HG02588 (cell line): ENCODE measurements at regions not wholly inside any gene's neighbourhood (a gene's known extent, or its start where the extent isn't known, plus 50 kb on each side); places are given as distances from the start of the nearest gene placed in this dataset.
"Not testable (repeated sequence)": the region's sequence is repeated elsewhere in the genome, so short reads cannot be mapped to it uniquely, and the experiment has no call there.

Experiments used
- ATAC-seq: cut with Tn5 transposase; IDR thresholded peaks from one replicate; pipeline ENCODE4 v1.9.1; 2021; ENCODE audit warnings: mild to moderate bottlenecking, moderate library complexity; ENCODE audit not compliant: unreplicated experiment

DNA sequence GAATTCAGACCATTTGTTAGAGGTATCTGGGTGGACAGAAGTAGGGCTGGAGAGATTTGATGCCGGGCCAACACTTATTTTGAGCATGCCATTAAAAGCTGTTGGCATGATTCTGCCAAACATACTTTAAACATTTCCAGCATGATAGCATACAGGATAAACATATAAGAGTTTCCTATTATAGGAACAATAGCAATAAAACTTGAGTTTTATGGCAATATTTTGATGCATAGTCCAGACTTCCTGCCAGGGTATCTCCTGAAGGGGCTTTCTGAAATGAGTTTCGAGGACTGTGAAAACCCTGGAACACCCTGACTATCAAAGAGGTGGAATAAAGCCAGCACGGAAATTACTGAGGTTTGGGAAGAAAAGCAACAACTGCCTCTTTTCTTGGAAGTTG is 1398.0 kb upstream of the NXPH2 start:
- no peak for ATAC-seq

DNA sequence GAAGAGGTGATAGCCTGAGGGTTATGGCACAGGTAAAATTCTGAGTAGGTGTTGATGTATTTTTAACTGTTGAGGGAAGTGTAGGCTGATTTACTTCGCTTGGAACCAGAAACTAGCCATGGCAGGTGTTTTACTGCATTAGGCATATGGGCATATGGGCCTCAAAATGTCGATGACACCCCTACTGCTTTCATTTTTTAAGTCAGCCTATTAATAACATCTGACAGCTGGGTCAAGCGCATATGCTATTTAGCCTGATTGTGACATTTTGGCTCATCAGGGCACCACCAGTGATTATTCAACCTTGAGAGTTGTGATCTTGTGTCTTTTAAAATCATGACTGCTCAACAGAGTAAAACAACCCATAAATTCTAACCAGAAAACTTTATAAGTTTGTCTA is 1396.9 kb upstream of the NXPH2 start:
- no peak for ATAC-seq

DNA sequence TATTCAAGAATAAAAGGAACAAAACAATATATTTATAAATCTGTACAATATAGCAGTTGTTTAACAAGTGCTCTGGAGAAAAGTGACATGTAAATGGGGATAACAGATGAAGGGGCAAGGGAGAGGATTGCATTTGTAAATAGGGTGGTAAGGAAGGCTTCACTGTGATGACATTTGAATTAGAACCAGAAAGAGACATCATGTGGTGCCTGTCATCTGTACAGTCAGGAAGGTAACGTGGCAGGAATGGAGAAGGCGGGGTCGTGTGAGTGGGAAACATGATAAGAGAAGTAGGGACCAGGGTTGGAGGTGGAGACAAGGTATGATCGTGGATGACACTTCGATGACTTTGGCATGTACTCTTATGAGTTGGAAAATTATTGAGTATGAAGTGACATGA is 1393.6 kb upstream of the NXPH2 start:
- no peak for ATAC-seq

DNA sequence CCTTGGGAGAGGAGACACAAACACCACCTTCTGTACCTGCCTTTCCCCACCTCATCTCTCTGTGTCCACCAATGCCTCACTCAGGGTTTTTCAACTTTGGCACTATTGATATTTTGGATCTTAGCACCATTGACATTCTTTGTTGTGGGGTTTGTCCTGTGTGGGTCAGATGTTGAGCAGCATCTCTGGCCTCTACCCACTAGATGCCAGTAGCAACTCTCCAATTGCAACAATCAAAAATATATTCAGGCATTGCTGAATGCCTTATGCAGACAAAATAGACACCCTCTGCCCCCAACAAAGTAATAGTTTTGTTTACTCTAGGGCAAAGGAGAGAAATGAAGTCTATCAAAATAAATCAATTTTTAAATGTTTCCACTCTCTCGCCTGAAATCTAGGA is 1384.3 kb upstream of the NXPH2 start:
- ATAC-seq, result no peak

DNA sequence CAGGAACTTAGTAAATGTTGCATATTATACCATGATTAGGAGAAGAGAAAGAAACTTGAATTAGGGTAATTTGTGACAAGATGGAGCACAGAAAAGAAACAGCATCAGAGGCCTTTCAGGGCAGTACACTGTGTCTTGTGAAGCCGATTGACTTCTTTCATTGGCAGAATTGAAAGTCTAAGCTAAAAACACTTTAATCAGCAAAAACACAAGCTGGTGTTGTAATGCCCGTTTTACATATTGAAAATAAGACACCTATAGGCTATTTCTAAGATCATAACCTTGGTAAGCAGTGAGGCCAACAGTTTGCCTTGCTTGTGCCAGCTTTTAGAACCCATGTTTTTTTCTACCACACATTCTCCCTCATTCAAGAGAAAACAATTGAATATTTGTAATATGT is 1378.1 kb upstream of the NXPH2 start:
- no peak for ATAC-seq

DNA sequence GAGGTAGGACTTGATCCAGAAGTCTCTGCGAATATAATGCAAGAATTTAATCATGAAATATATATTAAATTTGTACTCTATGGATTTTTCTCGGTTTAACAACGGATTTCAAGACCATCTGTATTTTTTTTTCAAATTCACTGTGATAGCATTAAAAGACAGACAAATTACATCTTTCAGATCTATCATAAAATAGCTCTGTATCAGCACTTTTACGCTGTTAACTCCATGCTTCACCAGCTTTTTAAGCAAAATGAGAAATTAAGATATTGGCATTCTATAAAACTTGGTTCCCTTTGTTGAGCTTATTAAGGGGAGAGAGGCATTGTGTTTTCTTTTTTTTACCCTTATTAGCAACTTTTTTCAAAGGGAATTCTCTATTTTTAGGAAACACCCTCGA is 1377.6 kb upstream of the NXPH2 start:
- ATAC-seq, result no peak

DNA sequence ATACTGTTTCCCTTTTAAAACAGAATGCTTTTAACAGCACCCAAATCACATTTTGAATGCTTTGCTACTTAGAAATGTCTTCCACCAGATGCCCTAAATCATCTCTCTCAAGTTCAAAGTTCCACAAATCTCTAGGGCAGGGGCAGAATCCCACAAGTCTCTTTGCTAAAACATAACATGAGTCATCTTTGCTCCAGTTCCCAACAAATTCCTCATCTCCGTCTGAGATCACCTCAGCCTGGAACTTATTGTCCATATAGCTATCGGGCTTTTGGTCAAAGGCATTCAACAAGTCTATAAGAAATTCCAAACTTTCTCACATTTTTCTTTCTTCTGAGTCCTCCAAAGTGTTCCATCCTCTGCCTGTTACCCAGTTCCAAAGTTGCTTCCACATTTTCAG is 1374.5 kb upstream of the NXPH2 start:
- ATAC-seq, result no peak

DNA sequence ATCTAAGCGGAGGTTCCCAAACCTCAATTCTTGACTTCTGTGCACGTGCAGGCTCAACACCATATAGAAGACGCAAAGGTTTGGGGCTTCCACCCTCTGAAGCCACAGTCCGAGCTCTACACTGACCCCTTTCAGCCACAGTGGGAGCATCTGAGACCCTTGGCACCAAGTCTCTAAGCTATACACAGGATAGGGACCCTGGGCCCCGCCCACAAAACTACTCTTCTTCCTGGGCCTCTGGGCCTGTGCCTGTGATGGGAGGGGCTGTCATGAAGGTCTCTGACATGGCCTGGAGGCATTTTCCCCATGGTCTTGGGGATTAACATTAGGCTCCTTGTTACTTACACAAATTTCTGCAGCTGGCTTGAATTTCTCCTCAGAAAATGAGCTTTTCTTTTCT is 1374.1 kb upstream of the NXPH2 start:
- no peak for ATAC-seq

DNA sequence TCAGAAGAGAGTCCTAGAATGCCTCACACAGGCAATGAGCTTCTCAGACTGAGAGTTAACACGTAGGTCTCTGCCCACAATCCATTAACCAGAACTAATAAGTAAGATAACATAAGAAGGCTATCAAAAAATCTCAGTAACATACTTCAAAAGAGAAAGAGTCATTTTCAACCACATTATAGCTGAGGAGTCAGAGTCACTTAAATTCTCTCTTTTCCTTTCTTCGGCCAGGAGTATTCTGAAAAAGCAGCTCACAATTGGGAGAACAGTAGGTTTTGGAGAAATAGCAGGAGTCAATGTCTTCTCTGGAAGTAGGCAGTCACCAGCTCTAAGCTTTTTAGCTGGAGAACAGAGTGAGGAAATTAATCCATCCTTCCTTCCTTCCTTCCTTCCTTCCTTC is 1364.4 kb upstream of the NXPH2 start:
- no peak for ATAC-seq

DNA sequence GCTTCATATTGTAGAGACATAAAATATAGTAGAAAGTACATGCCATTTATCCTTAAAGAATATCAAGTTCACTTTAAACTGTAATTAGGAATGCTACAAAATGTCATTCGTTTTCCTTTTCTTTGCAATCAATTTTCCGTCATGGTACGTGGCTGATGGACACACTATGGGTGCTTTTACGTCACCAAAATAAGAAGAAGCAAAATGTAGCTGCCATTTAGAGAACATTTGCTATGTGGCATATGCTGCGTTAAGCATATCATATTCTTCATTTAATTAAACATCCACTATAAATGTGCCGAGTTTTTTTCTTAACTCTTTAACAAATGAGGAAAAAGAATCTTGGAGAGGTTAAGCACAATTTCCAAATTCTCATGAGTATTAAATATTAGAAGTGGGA is 1358.5 kb upstream of the NXPH2 start:
- ATAC-seq, result no peak

DNA sequence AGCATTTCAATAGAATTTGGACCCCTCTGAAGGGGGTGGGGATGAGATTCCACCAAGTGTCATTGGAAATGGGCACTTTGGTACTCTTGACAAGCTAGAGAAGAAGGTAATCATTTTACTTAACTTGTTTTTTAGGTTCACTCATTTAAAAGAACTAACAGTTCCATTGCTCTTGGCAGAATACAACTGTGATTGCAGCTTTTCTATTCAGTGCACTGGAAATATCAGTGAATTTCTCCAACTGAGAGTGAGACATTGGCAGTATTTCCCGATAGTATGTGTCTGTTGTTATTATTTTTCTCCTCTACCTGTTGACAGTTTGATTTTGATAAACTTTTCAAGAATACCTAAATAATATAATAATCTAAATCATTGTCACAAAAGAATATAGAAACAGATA is 1356.7 kb upstream of the NXPH2 start:
- no peak for ATAC-seq

DNA sequence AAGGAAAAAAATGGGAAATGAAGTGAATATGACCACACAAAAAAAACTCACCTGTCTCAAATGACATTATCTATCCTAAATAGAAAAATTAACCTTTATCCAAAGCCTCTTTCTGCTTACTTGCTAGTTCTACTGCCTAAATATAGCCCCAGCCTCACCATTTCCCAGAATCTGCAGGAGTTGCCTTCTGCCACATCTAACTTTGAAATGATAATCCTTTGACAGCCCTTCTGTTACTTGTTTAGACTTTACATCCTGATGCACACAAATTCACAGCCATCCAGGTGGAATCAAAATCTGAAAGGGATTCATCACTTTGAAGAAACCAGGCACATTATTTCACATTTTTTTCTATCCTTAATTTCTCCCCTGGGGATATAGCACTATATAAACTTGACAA is 1356.2 kb upstream of the NXPH2 start:
- no peak for ATAC-seq

DNA sequence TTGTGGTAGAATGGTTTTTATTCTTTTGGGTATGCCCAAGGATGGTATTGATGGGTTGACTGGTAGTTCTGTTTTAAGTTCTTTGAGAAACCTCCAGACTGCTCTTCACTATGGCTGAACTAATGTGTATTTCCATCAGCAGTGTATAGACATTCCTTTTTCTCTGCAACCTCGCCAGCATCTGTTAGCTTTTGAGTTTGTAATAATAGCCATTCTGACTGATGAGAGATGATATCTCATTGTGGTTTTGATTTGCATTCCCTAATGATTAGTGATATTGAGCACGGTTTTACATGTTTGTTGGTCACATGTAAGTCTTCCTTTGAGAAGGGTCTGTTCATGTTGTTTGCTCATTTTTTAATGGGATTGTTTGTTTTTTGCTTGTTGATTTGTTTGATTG is 1348.7 kb upstream of the NXPH2 start:
- ATAC-seq, result no peak

DNA sequence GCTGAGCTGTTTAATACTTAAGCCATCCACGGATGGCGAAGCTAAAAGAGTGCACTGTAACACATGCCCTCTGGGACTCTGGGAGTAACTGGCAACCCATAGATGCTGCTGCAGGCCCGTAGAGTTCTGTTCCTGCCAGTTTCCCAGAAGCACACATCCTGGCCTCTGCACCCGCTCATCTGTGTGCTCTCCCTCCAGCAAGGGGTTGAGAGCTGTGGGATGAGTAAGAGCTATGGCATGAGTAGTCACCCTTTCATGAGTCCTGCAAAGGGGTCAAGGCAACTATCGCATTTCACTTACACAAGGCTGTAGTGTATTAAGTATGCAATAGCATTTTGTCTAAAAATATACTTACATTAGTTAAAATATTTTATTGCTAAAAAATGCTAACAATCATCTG is 1341.8 kb upstream of the NXPH2 start:
- no peak for ATAC-seq

DNA sequence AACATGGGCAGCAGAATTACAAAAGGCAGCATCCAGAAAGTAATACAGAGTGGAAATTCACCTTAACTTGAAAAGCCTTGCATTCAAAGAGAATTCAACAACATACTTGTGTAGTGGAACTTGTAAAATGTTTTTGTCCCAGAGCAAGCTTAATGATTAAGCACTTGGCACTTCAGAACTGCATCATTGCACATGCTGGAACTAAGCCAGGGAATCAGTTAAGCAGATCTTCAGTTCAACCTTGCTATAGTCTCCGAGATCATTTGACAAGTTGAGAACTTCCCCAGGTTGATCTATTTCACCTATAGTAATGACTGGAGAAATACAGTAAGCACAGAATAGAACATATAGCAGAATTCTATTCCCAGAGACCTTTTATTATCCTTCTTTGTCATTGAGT is 1337.2 kb upstream of the NXPH2 start:
- ATAC-seq, result no peak

DNA sequence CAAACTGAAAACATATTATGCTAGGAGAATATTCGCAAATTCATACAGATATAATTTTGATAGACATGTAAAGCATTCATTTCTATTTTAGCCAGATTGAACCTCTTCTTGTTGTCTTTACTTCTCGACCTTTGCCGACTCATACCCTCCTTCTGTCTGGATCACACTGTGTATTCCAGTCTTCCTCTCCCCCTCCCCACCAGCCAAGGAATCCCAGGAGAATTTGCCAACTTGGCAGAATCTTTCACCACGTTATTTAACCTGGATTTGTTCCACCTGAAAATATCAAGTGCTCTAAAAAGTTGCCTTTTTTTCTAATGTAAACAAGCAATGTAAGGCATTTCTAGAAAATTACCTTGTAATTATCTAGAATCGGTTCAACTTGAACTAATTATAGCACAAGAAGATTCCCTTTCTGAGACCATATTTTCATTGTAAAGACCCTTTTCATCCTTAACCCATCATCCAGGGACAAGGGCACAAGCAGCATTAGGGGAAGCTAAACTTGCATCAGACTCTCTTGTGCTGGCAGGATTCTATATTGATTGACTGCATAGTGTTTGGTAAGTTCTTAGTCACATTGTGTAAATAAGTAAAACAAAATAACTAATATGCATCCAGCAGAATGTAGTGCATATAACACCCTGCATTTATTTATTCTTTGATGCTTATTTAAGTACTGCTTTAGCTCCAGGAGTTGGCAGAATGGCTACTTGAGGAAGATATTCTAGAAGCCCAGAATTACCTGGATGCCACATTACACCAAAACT is 1328.7 kb upstream of the NXPH2 start:
- no peak for ATAC-seq

DNA sequence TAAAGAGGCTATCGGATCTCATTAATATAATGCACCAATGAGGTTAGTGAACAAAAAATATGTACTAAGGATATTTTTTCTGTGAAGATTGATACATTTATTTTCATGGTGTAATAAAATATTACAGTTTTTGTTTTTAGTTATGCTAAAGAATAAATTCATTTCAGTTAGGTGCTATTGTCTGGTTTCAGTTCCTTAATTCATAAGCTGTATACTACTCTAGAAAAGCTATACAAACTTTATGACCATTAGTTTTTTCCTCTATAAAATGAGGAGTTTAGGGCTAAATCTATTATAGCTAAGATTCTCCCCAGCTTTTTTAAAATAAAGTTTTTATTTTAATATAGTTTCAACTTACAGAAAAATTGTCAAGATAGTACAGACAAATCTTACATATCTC is 1311.7 kb upstream of the NXPH2 start:
- no peak for ATAC-seq

DNA sequence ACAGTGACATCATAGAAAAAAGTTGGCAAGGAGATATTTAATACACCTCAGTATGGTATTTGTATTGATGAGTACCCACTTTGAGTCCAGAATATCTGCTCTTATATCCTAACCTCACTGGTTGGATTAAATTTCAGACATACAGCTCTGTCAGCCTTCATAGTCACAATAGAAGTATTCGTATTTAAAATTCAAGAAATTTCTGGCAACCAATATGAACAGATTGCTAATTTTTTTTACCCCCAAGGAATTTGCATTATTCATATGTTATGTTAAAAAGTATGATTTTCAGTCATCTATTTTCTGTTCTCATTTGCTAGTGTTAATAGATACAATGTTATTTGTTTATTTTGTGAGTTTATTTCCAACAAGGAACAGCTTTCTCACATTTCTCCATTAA is 1306.8 kb upstream of the NXPH2 start:
- ATAC-seq, result no peak

DNA sequence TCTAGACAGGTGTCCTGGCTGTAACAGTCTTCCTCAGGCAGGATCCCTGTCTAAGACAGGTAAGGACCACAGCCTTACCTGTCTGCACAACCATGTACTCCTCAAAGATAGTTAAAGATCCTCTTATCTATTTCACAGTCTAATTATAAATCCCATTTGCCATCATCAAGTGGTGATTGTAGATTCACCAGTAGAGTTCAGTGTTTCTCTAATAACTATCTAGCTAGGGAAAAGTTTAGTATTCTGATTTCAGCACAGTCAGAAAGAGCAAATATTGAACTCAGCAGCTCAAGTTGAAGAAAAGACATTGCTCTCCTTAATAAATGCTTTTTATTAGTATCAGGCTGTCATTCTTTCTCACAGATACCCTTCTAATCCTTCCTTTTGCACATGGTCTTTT is 1305.5 kb upstream of the NXPH2 start:
- no peak for ATAC-seq

DNA sequence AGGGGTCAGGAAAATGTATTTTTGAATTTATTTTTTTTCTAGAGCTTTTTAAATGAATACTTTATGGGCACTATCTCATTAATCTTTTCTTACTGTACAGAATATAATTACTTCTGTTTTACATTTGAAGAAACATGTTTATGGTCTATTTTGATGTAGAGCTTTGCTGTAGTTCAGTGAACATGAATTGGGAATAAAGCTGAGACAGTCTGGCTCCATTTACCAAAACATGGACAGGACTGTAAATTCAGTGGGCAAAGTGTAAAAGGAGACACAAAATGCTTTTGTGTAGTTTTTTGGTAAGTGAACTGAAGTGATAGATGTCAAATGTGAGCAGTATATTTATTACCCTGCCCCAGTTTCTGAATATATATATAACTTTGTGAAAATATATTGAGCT is 1298.8 kb upstream of the NXPH2 start:
- ATAC-seq, result no peak

DNA sequence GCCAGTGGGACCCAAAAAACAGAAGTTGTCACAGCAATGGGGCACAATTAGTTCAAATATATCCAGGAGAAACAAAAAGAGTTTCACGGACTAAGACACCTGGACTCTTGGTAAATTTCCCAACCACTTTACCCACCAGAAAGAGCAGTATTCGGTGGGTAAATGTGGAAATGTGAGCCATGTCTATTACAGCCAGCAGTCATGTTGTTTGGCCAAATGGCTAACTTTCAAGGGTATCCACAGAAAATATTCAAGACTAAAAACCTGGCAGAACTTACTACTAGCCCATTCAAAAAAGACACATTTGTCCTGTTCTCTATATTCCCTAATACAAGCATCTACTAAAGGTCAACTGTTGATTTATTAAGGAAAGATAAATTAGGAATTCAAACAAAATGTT is 1296.0 kb upstream of the NXPH2 start:
- ATAC-seq, result no peak

DNA sequence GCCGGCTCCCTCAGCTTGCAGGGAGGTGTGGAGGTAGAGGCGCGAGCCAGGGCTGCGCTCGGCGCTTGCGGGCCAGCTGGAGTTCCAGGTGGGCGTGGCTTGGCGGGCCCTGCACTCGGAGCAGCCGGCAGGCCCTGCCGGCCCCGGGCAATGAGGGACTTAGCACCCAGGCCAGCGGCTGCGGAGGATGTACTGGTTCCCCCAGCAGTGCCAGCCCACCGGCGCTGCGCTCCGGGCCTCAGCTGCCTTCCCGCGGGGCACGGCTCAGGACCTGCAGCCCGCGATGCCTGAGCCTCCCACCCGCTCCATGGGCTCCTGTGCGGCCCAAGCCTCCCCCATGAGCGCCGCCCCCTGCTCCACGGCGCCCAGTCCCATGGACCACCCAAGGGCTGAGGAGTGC is 1293.6 kb upstream of the NXPH2 start:
- not testable (repeated sequence) for ATAC-seq

DNA sequence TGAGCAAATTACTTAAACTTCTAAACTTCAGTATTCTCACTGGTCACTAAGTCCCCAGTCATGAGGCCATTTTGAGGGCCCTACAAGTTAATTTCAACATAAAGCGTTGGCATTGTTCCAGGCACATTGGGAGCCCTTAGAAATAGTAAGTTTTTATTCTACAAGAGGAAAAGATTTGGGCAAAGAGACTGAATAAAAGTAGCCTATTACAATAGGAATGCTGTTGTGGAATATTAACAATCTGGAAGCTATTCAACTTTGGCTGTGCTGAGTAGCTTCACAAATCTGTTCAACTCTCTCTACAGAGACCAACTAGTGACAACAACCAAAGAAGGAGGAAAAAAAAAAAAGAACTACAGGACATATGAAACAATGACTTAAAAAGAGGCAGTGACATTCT is 1287.5 kb upstream of the NXPH2 start:
- ATAC-seq, result no peak
